Testis (tissue), 2 donors: ENCODE measurements at regions not wholly inside any gene's neighbourhood (a gene's known extent, or its start where the extent isn't known, plus 50 kb on each side); places are given as distances from the start of the nearest gene placed in this dataset.

Source experiments
- DNase-seq: peaks from one replicate; pipeline ENCODE4 v3.0.0-alpha.2; 2019
- H3K27ac ChIP-seq, 2 donors: fragments of 200-600 bp; sonication (generic); one replicate each; pipeline ENCODE4 v1.5.1; 2019
- H3K27me3 ChIP-seq: fragments of 200-600 bp; sonication (generic); one replicate; pipeline ENCODE4 v1.5.1; 2019
- H3K36me3 ChIP-seq: fragments of 200-600 bp; sonication (generic); one replicate; pipeline ENCODE4 v1.5.1; 2017; ENCODE audit warnings: low read depth; ENCODE audit errors: missing control alignments
- H3K4me1 ChIP-seq: fragments of 200-600 bp; sonication (generic); one replicate; pipeline ENCODE4 v1.5.1; 2019
- H3K4me3 ChIP-seq, 2 donors: fragments of 200-600 bp; sonication (generic); one replicate each; pipeline ENCODE4 v1.5.1; 2017 to 2019
- H3K9me3 ChIP-seq: fragments of 200-600 bp; sonication (generic); one replicate; pipeline ENCODE4 v1.5.1; 2017
- CTCF ChIP-seq, 3 experiments: fragments of 450-650 bp in 2 of 3; fragments of 200-600 bp in 1 of 3; sonication (generic) in 1 of 3; IDR thresholded peaks; one replicate each; pipeline ENCODE4 v1.5.1; 2016 to 2019; ENCODE audit warnings: antibody characterized with exemption in 3 of 3, mild to moderate bottlenecking in 2 of 3, moderate library complexity in 1 of 3
- POLR2A ChIP-seq: fragments of 450-650 bp; IDR thresholded peaks from one replicate; pipeline ENCODE4 v1.6.1; 2017; ENCODE audit warnings: antibody characterized with exemption, mild to moderate bottlenecking, moderate library complexity
- WGBS, 2 donors: methylation state at CpG; one replicate each; pipeline ENCODE4 v1.1.5; 2018; 5-methylcytosine and 5-hydroxymethylcytosine counted together
- intact Hi-C: fragments of 100-400 bp; cut with DNase I; formaldehyde crosslinking; loops from one replicate; pipeline ENCODE4 v1.15.1; 2023; ENCODE audit warnings: low total_unique reads

- WGBS, 2 donors, result 95 to 98% methylated on average over 2 of the region's 2 CpGs
- H3K36me3 ChIP-seq, result no peaks in the 10 kb centered on the region
- H3K27me3 ChIP-seq, result no peaks in the 10 kb centered on the region
- no peak for DNase-seq
- H3K4me1 ChIP-seq, result no peaks in the 10 kb centered on the region
- no peak overlapping the region for H3K27ac ChIP-seq
- H3K9me3 ChIP-seq, result no peaks in the 10 kb centered on the region
- intact Hi-C loops, result no loop called here
- TF ChIP-seq POLR2A (no peak), CTCF (IDR thresholded peaks at IDR 0.05) (no peak)
- H3K4me3 ChIP-seq, result no peak overlapping the region
Observed at GRCh38 chr1:82934074-82934473, 1064.9 kb downstream of the TTLL7 start.

GRCh38 chr1:82932727-82933126 lies 1066.2 kb downstream of the TTLL7 start:
- Histone ChIP-seq H3K36me3 (no peaks in the 10 kb centered on the region), H3K27me3 (no peaks in the 10 kb centered on the region), H3K27ac (no peak overlapping the region), H3K4me1 (no peaks in the 10 kb centered on the region), H3K9me3 (no peaks in the 10 kb centered on the region), H3K4me3 (no peak overlapping the region)
- TF ChIP-seq CTCF (IDR thresholded peaks at IDR 0.05), result no peak
- TF ChIP-seq POLR2A, result no peak
- intact Hi-C loops, result no loop called here
- 88 to 95% methylated on average over 2 of the region's 2 CpGs for WGBS, 2 donors
- DNase-seq, result no peak

GRCh38 chr1:82932207-82932606 lies 1066.7 kb downstream of the TTLL7 start:
- Histone ChIP-seq H3K4me1 (no peaks in the 10 kb centered on the region), H3K4me3 (no peak overlapping the region), H3K9me3 (no peaks in the 10 kb centered on the region), H3K36me3 (no peaks in the 10 kb centered on the region), H3K27me3 (no peaks in the 10 kb centered on the region), H3K27ac (no peak overlapping the region)
- TF ChIP-seq CTCF (IDR thresholded peaks at IDR 0.05) (no peak), POLR2A (no peak)
- no peak for DNase-seq
- intact Hi-C loops, result no loop called here
- 84 to 96% methylated on average over 2 of the region's 2 CpGs for WGBS, 2 donors

- Histone ChIP-seq H3K4me1 (no peaks in the 10 kb centered on the region), H3K9me3 (no peaks in the 10 kb centered on the region), H3K36me3 (no peaks in the 10 kb centered on the region), H3K4me3 (no peak overlapping the region), H3K27me3 (no peaks in the 10 kb centered on the region), H3K27ac (no peak overlapping the region)
- DNase-seq, result no peak
- TF ChIP-seq POLR2A (no peak), CTCF (IDR thresholded peaks at IDR 0.05) (no peak)
- intact Hi-C loops, result no loop called here
Observed at GRCh38 chr1:82931006-82931405, 1067.9 kb downstream of the TTLL7 start.

GRCh38 chr1:82927753-82928152 lies 1071.2 kb downstream of the TTLL7 start:
- Histone ChIP-seq H3K36me3 (no peaks in the 10 kb centered on the region), H3K4me1 (no peaks in the 10 kb centered on the region), H3K27ac (no peak overlapping the region), H3K4me3 (no peak overlapping the region), H3K9me3 (no peaks in the 10 kb centered on the region), H3K27me3 (no peaks in the 10 kb centered on the region)
- TF ChIP-seq POLR2A, result no peak
- no peak for TF ChIP-seq CTCF (IDR thresholded peaks at IDR 0.05)
- intact Hi-C loops, result no loop called here
- no peak for DNase-seq
- 73 to 75% methylated on average over 1 of the region's 1 CpG for WGBS, 2 donors
